ENCODE measurements at regions not wholly inside any gene's neighbourhood (a gene's known extent, or its start where the extent isn't known, plus 50 kb on each side); places are given as distances from the start of the nearest gene placed in this dataset.

- TF ChIP-seq, protein P1, sequence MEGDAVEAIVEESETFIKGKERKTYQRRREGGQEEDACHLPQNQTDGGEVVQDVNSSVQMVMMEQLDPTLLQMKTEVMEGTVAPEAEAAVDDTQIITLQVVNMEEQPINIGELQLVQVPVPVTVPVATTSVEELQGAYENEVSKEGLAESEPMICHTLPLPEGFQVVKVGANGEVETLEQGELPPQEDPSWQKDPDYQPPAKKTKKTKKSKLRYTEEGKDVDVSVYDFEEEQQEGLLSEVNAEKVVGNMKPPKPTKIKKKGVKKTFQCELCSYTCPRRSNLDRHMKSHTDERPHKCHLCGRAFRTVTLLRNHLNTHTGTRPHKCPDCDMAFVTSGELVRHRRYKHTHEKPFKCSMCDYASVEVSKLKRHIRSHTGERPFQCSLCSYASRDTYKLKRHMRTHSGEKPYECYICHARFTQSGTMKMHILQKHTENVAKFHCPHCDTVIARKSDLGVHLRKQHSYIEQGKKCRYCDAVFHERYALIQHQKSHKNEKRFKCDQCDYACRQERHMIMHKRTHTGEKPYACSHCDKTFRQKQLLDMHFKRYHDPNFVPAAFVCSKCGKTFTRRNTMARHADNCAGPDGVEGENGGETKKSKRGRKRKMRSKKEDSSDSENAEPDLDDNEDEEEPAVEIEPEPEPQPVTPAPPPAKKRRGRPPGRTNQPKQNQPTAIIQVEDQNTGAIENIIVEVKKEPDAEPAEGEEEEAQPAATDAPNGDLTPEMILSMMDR (IDR thresholded peaks at IDR 0.05) = no peak
- no peak for TF ChIP-seq POLR2A (IDR thresholded peaks at IDR 0.05)
These were observed 537.3 kb upstream of the MCTP2 start for GRCh38 chr15:93694033-93694432.
